SU-DHL-6 (cell line): ENCODE measurements at regions not wholly inside any gene's neighbourhood (a gene's known extent, or its start where the extent isn't known, plus 50 kb on each side); places are given as distances from the start of the nearest gene placed in this dataset.
"Not testable (repeated sequence)": the region's sequence is repeated elsewhere in the genome, so short reads cannot be mapped to it uniquely, and the experiment has no call there.

Experiments
- H2AFZ ChIP-seq: fragments of 200-600 bp; sonication (generic); 2 replicates; pipeline ENCODE4 v1.6.1; 2014; ENCODE audit warnings: low read depth, mild to moderate bottlenecking, moderate library complexity, mixed read lengths, antibody characterized with exemption, low read length; ENCODE audit not compliant: severe bottlenecking
- H3F3A ChIP-seq: fragments of 200-600 bp; shearing (Covaris generic); 2 replicates; pipeline ENCODE4 v1.6.0; 2016; ENCODE audit warnings: antibody characterized with exemption, mild to moderate bottlenecking; ENCODE audit not compliant: insufficient read depth
- H3K27ac ChIP-seq: fragments of 200-600 bp; sonication (generic); 2 replicates; pipeline ENCODE4 v1.5.1; 2016; ENCODE audit warnings: low read depth, mild to moderate bottlenecking, low read length, moderate library complexity, mixed read lengths
- H3K27me3 ChIP-seq: fragments of 200-600 bp; sonication (generic), shearing (Covaris generic); 2 replicates; pipeline ENCODE4 v1.6.0; 2014; ENCODE audit warnings: mild to moderate bottlenecking, low read length
- H3K36me3 ChIP-seq: fragments of 200-600 bp; sonication (generic); 2 replicates; pipeline ENCODE4 v1.6.1; 2014; ENCODE audit warnings: mild to moderate bottlenecking, low read length, mixed read lengths
- H3K4me2 ChIP-seq: fragments of 300-600, 200-600 bp; shearing (Covaris generic), sonication (generic); 2 replicates; pipeline ENCODE4 v1.6.0; 2014; ENCODE audit warnings: low read length, low read depth, mild to moderate bottlenecking; ENCODE audit not compliant: poor library complexity, severe bottlenecking
- H3K4me3 ChIP-seq: fragments of 200-600 bp; sonication (generic); 2 replicates; pipeline ENCODE4 v1.5.1; 2014; ENCODE audit warnings: antibody characterized with exemption, low read length, mild to moderate bottlenecking, mixed read lengths; ENCODE audit not compliant: insufficient read depth, poor library complexity, severe bottlenecking
- H3K79me2 ChIP-seq: fragments of 200-600 bp; sonication (generic); 2 replicates; pipeline ENCODE4 v1.6.1; 2014; ENCODE audit warnings: mild to moderate bottlenecking, low read length, moderate library complexity; ENCODE audit not compliant: insufficient read depth
- H3K9ac ChIP-seq: fragments of 200-600 bp; sonication (generic); 2 replicates; pipeline ENCODE4 v1.7.0; 2014; ENCODE audit warnings: mild to moderate bottlenecking, low read length
- H3K9me2 ChIP-seq: fragments of 200-600 bp; sonication (generic); replicated peaks from 2 replicates; pipeline ENCODE4 v1.6.1; 2014; ENCODE audit warnings: low read length; ENCODE audit not compliant: insufficient read depth
- H3K9me3 ChIP-seq: fragments of 200-600 bp; sonication (generic); 2 replicates; pipeline ENCODE4 v1.6.1; 2014; ENCODE audit warnings: low read length, mixed read lengths; ENCODE audit not compliant: insufficient read depth
- H4K20me1 ChIP-seq: fragments of 200-600 bp; sonication (generic); 2 replicates; pipeline ENCODE4 v1.6.1; 2014; ENCODE audit warnings: low read depth, mild to moderate bottlenecking, antibody characterized with exemption, low read length, moderate library complexity, mixed read lengths
- EZH2phosphoT487 ChIP-seq: fragments of 200-600 bp; sonication (generic), shearing (Covaris generic); conservative IDR thresholded peaks from 2 replicates; pipeline ENCODE4 v1.6.1; 2018; ENCODE audit warnings: mild to moderate bottlenecking, antibody characterized with exemption, low read length, moderate library complexity, mixed read lengths
- TF ChIP-seq, protein P1 (sequence below): fragments of 200-600 bp; sonication (generic); IDR thresholded peaks from one replicate; pipeline ENCODE4 v1.5.1; 2017; ENCODE audit warnings: antibody characterized with exemption, mild to moderate bottlenecking, low read length, moderate library complexity; ENCODE audit not compliant: insufficient read depth, poor library complexity, severe bottlenecking

DNA sequence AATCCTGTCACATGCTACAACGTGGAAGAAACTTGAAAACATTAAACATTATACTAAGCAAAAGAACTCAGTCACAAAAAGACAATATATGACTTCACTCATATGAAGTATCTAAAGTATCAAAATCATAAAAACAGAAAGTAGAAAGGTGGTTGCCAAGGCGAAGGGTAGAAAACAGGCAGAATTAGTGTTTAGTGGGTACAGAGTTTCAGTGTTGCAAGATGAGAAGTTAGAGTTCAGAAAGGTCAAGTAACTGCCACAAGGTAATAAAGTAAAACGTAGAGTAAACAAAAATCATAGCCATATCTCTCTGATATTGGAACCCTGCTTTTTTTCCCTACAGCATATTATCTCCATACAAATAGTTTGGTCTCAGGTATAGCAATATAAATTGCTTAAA lies 223.8 kb upstream of the FSCB start:
- H3K27me3 ChIP-seq: no peaks in the 10 kb centered on the region
- H4K20me1 ChIP-seq: no peaks in the 10 kb centered on the region
- H3K9me2 ChIP-seq: no peaks in the 10 kb centered on the region
- H3K9me3 ChIP-seq: no peaks in the 10 kb centered on the region
- peak overlapping the region; percentile 21 for H2AFZ ChIP-seq
- no peaks in the 10 kb centered on the region for H3F3A ChIP-seq
- no peaks in the 10 kb centered on the region for H3K36me3 ChIP-seq
- TF ChIP-seq, protein P1, sequence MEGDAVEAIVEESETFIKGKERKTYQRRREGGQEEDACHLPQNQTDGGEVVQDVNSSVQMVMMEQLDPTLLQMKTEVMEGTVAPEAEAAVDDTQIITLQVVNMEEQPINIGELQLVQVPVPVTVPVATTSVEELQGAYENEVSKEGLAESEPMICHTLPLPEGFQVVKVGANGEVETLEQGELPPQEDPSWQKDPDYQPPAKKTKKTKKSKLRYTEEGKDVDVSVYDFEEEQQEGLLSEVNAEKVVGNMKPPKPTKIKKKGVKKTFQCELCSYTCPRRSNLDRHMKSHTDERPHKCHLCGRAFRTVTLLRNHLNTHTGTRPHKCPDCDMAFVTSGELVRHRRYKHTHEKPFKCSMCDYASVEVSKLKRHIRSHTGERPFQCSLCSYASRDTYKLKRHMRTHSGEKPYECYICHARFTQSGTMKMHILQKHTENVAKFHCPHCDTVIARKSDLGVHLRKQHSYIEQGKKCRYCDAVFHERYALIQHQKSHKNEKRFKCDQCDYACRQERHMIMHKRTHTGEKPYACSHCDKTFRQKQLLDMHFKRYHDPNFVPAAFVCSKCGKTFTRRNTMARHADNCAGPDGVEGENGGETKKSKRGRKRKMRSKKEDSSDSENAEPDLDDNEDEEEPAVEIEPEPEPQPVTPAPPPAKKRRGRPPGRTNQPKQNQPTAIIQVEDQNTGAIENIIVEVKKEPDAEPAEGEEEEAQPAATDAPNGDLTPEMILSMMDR: no peak
- TF ChIP-seq EZH2phosphoT487: no peak
- no peak overlapping the region for H3K4me2 ChIP-seq
- no peaks in the 10 kb centered on the region for H3K79me2 ChIP-seq
- no peak overlapping the region for H3K4me3 ChIP-seq
- H3K9ac ChIP-seq: no peak overlapping the region
- no peak overlapping the region for H3K27ac ChIP-seq

GRCh38 chr14:44721395-44721794 lies 214.3 kb upstream of the FSCB start:
- H3K4me3 ChIP-seq, H3K4me2 ChIP-seq, H3K27ac ChIP-seq, H3K9me3 ChIP-seq, H3K36me3 ChIP-seq, H3K27me3 ChIP-seq, H3K79me2 ChIP-seq, H3K9me2 ChIP-seq, H2AFZ ChIP-seq, H3K9ac ChIP-seq, H3F3A ChIP-seq, H4K20me1 ChIP-seq: not testable (repeated sequence)

- TF ChIP-seq, protein P1: no peak
- TF ChIP-seq EZH2phosphoT487: no peak
- Histone ChIP-seq H2AFZ (no peak overlapping the region), H3K79me2 (no peaks in the 10 kb centered on the region), H3K36me3 (no peaks in the 10 kb centered on the region), H3K27me3 (no peaks in the 10 kb centered on the region), H3K4me2 (no peak overlapping the region), H3K9ac (no peak overlapping the region), H3K9me2 (no peaks in the 10 kb centered on the region), H3F3A (no peaks in the 10 kb centered on the region), H4K20me1 (no peaks in the 10 kb centered on the region), H3K27ac (no peak overlapping the region), H3K4me3 (no peak overlapping the region), H3K9me3 (no peaks in the 10 kb centered on the region; the same call in 1 of the 2 replicates)
These were observed 213.6 kb upstream of the FSCB start for GRCh38 chr14:44720707-44721106.

DNA sequence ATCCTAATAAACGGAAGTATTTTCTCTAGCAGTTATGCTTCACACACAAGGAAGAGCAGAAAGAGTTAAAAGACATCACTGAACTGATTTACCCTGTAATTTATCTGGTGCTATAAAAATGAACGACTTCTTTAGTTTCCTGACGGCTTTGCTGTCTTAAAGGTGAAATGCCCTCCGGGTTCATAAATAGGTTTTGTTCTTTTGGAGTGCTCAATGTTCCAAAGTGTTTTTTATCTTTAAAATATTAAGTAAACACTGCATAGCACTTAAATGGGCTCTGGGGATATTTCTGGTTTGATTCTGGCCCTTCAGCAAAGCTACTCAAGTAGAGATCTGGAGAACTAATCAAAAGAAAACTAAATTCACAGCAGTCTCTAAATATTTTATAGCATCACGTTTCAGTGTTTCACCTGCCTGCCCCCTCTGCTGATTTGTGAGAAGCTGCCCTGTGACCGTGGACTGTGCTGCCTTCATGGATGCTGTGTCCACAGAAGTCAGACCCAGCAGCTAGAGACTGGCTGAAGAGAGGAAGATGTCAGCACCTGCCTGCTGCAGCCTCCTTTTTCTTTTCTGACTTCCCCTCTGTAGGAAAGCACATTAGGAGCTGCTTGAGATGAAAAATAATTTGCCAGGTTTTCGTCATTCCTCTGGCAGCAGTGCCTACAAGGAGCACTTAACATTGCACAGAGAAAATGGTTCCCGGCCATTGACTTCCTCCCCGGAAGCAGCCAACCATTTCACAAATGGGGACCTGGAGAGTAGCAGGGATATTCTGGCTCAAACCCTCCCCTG lies 205.1 kb upstream of the FSCB start:
- no peak overlapping the region for H2AFZ ChIP-seq
- H3K27ac ChIP-seq: no peak overlapping the region

More for the DNA sequence above, 205.1 kb upstream of the FSCB start:
- no peak for TF ChIP-seq EZH2phosphoT487
- TF ChIP-seq, protein P1: no peak
- H3K9ac ChIP-seq: no peak overlapping the region
- H3K36me3 ChIP-seq: no peaks in the 10 kb centered on the region
- no peaks in the 10 kb centered on the region for H3K9me3 ChIP-seq
- H3K4me3 ChIP-seq: no peak overlapping the region
- no peaks in the 10 kb centered on the region for H3K79me2 ChIP-seq
- no peaks in the 10 kb centered on the region for H3K9me2 ChIP-seq
- no peak overlapping the region for H3K4me2 ChIP-seq
- no peaks in the 10 kb centered on the region for H3K27me3 ChIP-seq
- no peaks in the 10 kb centered on the region for H3F3A ChIP-seq
- no peaks in the 10 kb centered on the region for H4K20me1 ChIP-seq
